ENCODE measurements at regions not wholly inside any gene's neighbourhood (a gene's known extent, or its start where the extent isn't known, plus 50 kb on each side); places are given as distances from the start of the nearest gene placed in this dataset.

- DNase-seq (peak in 1 of 4 donors; percentile 18), ATAC-seq (peak; percentile 47)
- no peaks in the 10 kb centered on the region for H3K4me1 ChIP-seq
- H3K9me3 ChIP-seq = no peaks in the 10 kb centered on the region
- no peak overlapping the region for H3K4me3 ChIP-seq
- WGBS, 2 donors = 53 to 54% methylated on average over 3 of the region's 3 CpGs
- H3K36me3 ChIP-seq (replicated peaks in 1 of 2; ENCODE audit: insufficient read depth in 1 of 2, low read depth in 2 of 2) = no peaks in the 10 kb centered on the region
- intact Hi-C loops (cut with DNase I) = no loop called here
- TF ChIP-seq CTCF (IDR thresholded peaks at IDR 0.05) (no peak), POLR2A (IDR thresholded peaks at IDR 0.05) (no peak)
- H3K27ac ChIP-seq = peak overlapping the region in 1 of 4 donors; percentile 19
- H3K27me3 ChIP-seq = no peaks in the 10 kb centered on the region
Measured at GRCh38 chr13:74061926-74062595, 72.1 kb downstream of the KLF12 start.

GRCh38 chr13:74056801-74057542 lies 77.2 kb downstream of the KLF12 start:
- Histone ChIP-seq H3K9me3 (no peaks in the 10 kb centered on the region), H3K4me3 (no peak overlapping the region), H3K36me3 (replicated peaks in 1 of 2; ENCODE audit: insufficient read depth in 1 of 2, low read depth in 2 of 2) (no peaks in the 10 kb centered on the region), H3K27ac (no peak overlapping the region), H3K4me1 (no peaks in the 10 kb centered on the region), H3K27me3 (no peaks in the 10 kb centered on the region)
- intact Hi-C loops (cut with DNase I) = no loop called here
- WGBS, 2 donors = 50 to 58% methylated on average over 5 of the region's 5 CpGs
- TF ChIP-seq POLR2A (IDR thresholded peaks at IDR 0.05) = no peak
- no peak for TF ChIP-seq CTCF (IDR thresholded peaks at IDR 0.05)
- ATAC-seq = peak; percentile 27
- peak in 1 of 4 donors; percentile 10 for DNase-seq

GRCh38 chr13:74052402-74052928 lies 81.7 kb downstream of the KLF12 start:
- ATAC-seq = no peak
- Histone ChIP-seq H3K27ac (no peak overlapping the region), H3K4me3 (no peak overlapping the region), H3K4me1 (no peaks in the 10 kb centered on the region), H3K36me3 (replicated peaks in 1 of 2; ENCODE audit: insufficient read depth in 1 of 2, low read depth in 2 of 2) (no peaks in the 10 kb centered on the region), H3K9me3 (no peaks in the 10 kb centered on the region), H3K27me3 (no peaks in the 10 kb centered on the region)
- DNase-seq = no peak
- no peak for TF ChIP-seq POLR2A (IDR thresholded peaks at IDR 0.05)
- intact Hi-C loops (cut with DNase I) = no loop called here
- WGBS, 2 donors = 65 to 82% methylated on average over 5 of the region's 5 CpGs

- intact Hi-C loops (cut with DNase I) = no loop called here
- TF ChIP-seq POLR2A (IDR thresholded peaks at IDR 0.05) (no peak), CTCF (IDR thresholded peaks at IDR 0.05) (no peak)
- no peaks in the 10 kb centered on the region for H3K9me3 ChIP-seq
- no peak overlapping the region for H3K4me3 ChIP-seq
- ATAC-seq = no peak
- 80 to 88% methylated on average over 5 of the region's 5 CpGs for WGBS, 2 donors
- no peaks in the 10 kb centered on the region for H3K4me1 ChIP-seq
- H3K27me3 ChIP-seq = no peaks in the 10 kb centered on the region
- no peak for DNase-seq
- no peaks in the 10 kb centered on the region for H3K36me3 ChIP-seq (replicated peaks in 1 of 2; ENCODE audit: insufficient read depth in 1 of 2, low read depth in 2 of 2)
- H3K27ac ChIP-seq = no peak overlapping the region
Measured at GRCh38 chr13:74048756-74049155, 85.4 kb downstream of the KLF12 start.

GRCh38 chr13:74047931-74048600 lies 86.1 kb downstream of the KLF12 start:
- Histone ChIP-seq H3K9me3 (no peaks in the 10 kb centered on the region), H3K36me3 (replicated peaks in 1 of 2; ENCODE audit: insufficient read depth in 1 of 2, low read depth in 2 of 2) (no peaks in the 10 kb centered on the region), H3K4me1 (no peaks in the 10 kb centered on the region), H3K27ac (no peak overlapping the region), H3K27me3 (no peaks in the 10 kb centered on the region), H3K4me3 (no peak overlapping the region)
- TF ChIP-seq CTCF (IDR thresholded peaks at IDR 0.05) (no peak), POLR2A (IDR thresholded peaks at IDR 0.05) (no peak)
- DNase-seq (no peak), ATAC-seq (no peak)
- intact Hi-C loops (cut with DNase I) = no loop called here
- WGBS, 2 donors = 60 to 65% methylated on average over 4 of the region's 4 CpGs

All from body of pancreas (tissue), 4 donors.